ENCODE measurements at regions not wholly inside any gene's neighbourhood (a gene's known extent, or its start where the extent isn't known, plus 50 kb on each side); places are given as distances from the start of the nearest gene placed in this dataset.

DNA sequence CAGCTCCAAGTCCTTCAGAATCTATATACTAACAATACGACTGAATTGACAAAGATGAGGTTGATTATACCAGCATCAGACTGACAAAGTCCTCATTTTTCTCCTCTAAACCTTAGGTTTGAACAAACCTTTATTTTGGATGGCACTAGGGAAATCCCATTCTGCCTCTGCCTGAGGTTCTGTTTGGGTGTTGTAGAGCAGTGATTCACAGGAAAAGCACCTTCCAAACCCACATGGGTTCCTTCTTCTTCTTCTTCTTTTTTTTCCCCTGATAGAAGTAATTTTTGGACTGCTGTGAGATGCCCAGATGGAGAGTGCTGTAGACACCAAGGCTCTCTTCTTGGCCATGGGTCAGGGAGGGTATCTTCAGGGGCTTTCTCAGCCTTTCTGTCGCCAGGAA is 164.9 kb upstream of the PAPPA start:
- H3K4me1 ChIP-seq: no peaks in the 10 kb centered on the region
- H3K27ac ChIP-seq: no peak overlapping the region
- 80 to 90% methylated on average over 2 of the region's 2 CpGs for WGBS, 2 donors
- H3K36me3 ChIP-seq: no peaks in the 10 kb centered on the region
- TF ChIP-seq POLR2A (IDR thresholded peaks at IDR 0.05) (no peak), EP300 (IDR thresholded peaks at IDR 0.05) (no peak)
- TF ChIP-seq, protein P1, sequence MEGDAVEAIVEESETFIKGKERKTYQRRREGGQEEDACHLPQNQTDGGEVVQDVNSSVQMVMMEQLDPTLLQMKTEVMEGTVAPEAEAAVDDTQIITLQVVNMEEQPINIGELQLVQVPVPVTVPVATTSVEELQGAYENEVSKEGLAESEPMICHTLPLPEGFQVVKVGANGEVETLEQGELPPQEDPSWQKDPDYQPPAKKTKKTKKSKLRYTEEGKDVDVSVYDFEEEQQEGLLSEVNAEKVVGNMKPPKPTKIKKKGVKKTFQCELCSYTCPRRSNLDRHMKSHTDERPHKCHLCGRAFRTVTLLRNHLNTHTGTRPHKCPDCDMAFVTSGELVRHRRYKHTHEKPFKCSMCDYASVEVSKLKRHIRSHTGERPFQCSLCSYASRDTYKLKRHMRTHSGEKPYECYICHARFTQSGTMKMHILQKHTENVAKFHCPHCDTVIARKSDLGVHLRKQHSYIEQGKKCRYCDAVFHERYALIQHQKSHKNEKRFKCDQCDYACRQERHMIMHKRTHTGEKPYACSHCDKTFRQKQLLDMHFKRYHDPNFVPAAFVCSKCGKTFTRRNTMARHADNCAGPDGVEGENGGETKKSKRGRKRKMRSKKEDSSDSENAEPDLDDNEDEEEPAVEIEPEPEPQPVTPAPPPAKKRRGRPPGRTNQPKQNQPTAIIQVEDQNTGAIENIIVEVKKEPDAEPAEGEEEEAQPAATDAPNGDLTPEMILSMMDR (IDR thresholded peaks at IDR 0.05): no peak
- H3K27me3 ChIP-seq: no peaks in the 10 kb centered on the region
- H3K9me3 ChIP-seq: no peaks in the 10 kb centered on the region
- no peak for DNase-seq (ENCODE audit: low spot score in 2 of 2)
- H3K4me3 ChIP-seq: no peak overlapping the region

DNA sequence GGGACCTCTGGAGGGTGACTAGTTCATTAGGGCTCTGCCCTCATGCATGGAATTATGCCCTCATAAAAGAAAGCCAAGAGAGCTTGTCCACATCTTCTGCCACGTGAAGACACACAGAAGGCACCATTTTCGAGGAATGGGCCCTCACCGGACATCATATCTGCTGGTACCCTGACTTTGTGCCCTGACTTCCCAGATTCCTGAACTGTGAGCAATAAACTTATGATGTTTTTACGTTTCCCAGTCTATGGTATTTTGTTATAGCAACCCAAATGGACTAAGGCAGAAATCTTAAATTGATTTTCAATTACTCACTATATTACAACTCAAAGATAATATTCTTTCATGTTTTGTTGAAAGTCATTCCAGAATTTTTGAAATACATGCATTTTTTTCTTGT is 163.8 kb upstream of the PAPPA start:
- 79% methylated on average over 4 of the region's 4 CpGs for WGBS, 2 donors
- Histone ChIP-seq H3K36me3 (no peaks in the 10 kb centered on the region), H3K27ac (no peak overlapping the region), H3K9me3 (no peaks in the 10 kb centered on the region), H3K27me3 (no peaks in the 10 kb centered on the region), H3K4me1 (no peaks in the 10 kb centered on the region), H3K4me3 (no peak overlapping the region)
- TF ChIP-seq POLR2A (IDR thresholded peaks at IDR 0.05) (no peak), EP300 (IDR thresholded peaks at IDR 0.05) (no peak)
- TF ChIP-seq, protein P1 (IDR thresholded peaks at IDR 0.05): no peak
- no peak for DNase-seq (ENCODE audit: low spot score in 2 of 2)

DNA sequence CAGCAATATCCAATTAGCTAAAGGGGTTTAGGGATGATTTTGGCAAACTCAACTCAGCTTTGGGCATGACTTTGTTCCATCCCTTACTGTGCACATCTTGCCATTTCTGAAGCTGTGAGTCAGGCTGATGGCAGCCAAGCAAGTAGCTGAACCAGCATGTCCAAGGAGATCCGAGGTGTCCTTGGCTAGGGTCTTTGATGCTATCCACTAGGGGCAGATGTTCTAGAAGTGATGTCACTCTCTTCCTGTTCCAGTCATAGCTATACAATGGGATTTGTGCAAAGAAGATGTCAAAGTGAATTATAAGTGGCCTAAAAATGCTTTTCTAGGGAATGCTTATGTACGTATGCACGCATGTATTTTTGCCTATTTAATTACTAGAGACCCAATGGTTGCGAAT is 160.8 kb upstream of the PAPPA start:
- no peak for TF ChIP-seq POLR2A (IDR thresholded peaks at IDR 0.05)
- TF ChIP-seq, protein P1 (IDR thresholded peaks at IDR 0.05): no peak
- no peak for TF ChIP-seq EP300 (IDR thresholded peaks at IDR 0.05)
- no peaks in the 10 kb centered on the region for H3K4me1 ChIP-seq
- no peaks in the 10 kb centered on the region for H3K9me3 ChIP-seq
- no peaks in the 10 kb centered on the region for H3K27me3 ChIP-seq
- no peaks in the 10 kb centered on the region for H3K36me3 ChIP-seq
- no peak overlapping the region for H3K4me3 ChIP-seq
- DNase-seq (ENCODE audit: low spot score in 2 of 2): no peak
- WGBS, 2 donors: 78 to 81% methylated on average over 4 of the region's 4 CpGs
- H3K27ac ChIP-seq: no peak overlapping the region

DNA sequence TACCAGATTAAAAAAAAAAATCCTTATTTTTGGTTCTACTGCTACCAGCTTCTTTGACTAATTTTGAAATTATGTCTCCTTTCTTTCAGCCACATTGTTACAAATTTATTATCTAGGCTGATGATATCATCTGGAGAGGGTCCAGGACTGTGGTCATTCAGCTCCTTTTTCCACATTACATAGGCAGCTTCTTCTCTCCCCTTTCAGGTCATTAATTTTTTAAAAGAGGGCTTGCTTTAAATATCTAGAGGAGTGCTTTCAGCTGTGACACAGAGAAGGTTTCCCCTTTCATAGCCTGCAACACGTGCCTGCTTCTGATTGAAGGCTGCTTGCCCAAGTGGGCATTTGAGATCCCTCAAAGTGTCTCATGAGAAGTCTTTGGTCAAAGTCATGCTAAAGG is 155.7 kb upstream of the PAPPA start:
- Histone ChIP-seq H3K27ac (no peak overlapping the region), H3K9me3 (no peaks in the 10 kb centered on the region), H3K4me3 (no peak overlapping the region), H3K36me3 (no peaks in the 10 kb centered on the region), H3K4me1 (no peaks in the 10 kb centered on the region), H3K27me3 (no peaks in the 10 kb centered on the region)
- DNase-seq (ENCODE audit: low spot score in 2 of 2): no peak
- 50 to 58% methylated on average over 1 of the region's 1 CpG for WGBS, 2 donors
- TF ChIP-seq EP300 (IDR thresholded peaks at IDR 0.05) (no peak), POLR2A (IDR thresholded peaks at IDR 0.05) (no peak)
- TF ChIP-seq, protein P1 (IDR thresholded peaks at IDR 0.05): no peak

DNA sequence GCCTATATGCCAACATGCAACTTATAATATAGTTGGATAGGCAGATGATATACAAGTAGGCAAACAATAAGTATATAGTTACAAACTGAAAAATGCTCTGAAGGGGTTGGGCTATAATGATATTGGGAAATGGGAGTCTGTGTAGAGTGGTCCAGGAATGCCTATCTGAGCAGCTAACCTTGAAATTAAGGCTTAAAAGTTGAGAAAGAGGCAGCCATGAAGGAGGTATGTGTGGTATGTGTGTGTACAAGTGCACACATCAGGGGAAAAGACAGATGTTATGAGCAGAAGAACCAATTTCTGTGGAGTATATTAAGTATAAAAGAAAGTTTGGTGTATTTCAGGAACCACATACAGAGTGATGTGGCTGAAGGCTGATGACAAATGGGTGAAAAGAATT is 154.9 kb upstream of the PAPPA start:
- no peak for DNase-seq (ENCODE audit: low spot score in 2 of 2)
- H3K36me3 ChIP-seq: no peaks in the 10 kb centered on the region
- no peaks in the 10 kb centered on the region for H3K27me3 ChIP-seq
- TF ChIP-seq POLR2A (IDR thresholded peaks at IDR 0.05) (no peak), EP300 (IDR thresholded peaks at IDR 0.05) (no peak)
- TF ChIP-seq, protein P1 (IDR thresholded peaks at IDR 0.05): no peak
- no peaks in the 10 kb centered on the region for H3K4me1 ChIP-seq
- H3K4me3 ChIP-seq: no peak overlapping the region
- no peak overlapping the region for H3K27ac ChIP-seq
- H3K9me3 ChIP-seq: no peaks in the 10 kb centered on the region

Data from tibial nerve (tissue), 4 donors.